ENCODE measurements at regions not wholly inside any gene's neighbourhood (a gene's known extent, or its start where the extent isn't known, plus 50 kb on each side); places are given as distances from the start of the nearest gene placed in this dataset.

GRCh38 chr4:100891808-100892207 lies 374.0 kb upstream of the EMCN start:
- no peak overlapping the region for H3K4me2 ChIP-seq (ENCODE audit: low read depth, low read length, poor library complexity, severe bottlenecking)
- H3K36me3 ChIP-seq (ENCODE audit: low read length) = no peaks in the 10 kb centered on the region
- H3F3A ChIP-seq (ENCODE audit: insufficient read depth) = no peaks in the 10 kb centered on the region
- TF ChIP-seq, protein P1, sequence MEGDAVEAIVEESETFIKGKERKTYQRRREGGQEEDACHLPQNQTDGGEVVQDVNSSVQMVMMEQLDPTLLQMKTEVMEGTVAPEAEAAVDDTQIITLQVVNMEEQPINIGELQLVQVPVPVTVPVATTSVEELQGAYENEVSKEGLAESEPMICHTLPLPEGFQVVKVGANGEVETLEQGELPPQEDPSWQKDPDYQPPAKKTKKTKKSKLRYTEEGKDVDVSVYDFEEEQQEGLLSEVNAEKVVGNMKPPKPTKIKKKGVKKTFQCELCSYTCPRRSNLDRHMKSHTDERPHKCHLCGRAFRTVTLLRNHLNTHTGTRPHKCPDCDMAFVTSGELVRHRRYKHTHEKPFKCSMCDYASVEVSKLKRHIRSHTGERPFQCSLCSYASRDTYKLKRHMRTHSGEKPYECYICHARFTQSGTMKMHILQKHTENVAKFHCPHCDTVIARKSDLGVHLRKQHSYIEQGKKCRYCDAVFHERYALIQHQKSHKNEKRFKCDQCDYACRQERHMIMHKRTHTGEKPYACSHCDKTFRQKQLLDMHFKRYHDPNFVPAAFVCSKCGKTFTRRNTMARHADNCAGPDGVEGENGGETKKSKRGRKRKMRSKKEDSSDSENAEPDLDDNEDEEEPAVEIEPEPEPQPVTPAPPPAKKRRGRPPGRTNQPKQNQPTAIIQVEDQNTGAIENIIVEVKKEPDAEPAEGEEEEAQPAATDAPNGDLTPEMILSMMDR (IDR thresholded peaks at IDR 0.05; ENCODE audit: insufficient read depth, low read length, poor library complexity, severe bottlenecking) = no peak
- TF ChIP-seq EZH2phosphoT487 (conservative IDR thresholded peaks at IDR 0.05; ENCODE audit: low read length) = no peak
- H3K9ac ChIP-seq (ENCODE audit: low read length) = no peak overlapping the region
- H3K9me2 ChIP-seq (replicated peaks; ENCODE audit: insufficient read depth, low read length) = no peaks in the 10 kb centered on the region
- H4K20me1 ChIP-seq (ENCODE audit: low read depth, low read length) = no peaks in the 10 kb centered on the region
- no peaks in the 10 kb centered on the region for H3K79me2 ChIP-seq (ENCODE audit: insufficient read depth, low read length)
- no peaks in the 10 kb centered on the region for H3K9me3 ChIP-seq (ENCODE audit: insufficient read depth, low read length)
- H3K4me3 ChIP-seq (ENCODE audit: insufficient read depth, low read length, poor library complexity, severe bottlenecking) = no peak overlapping the region
- H3K27ac ChIP-seq (ENCODE audit: low read depth, low read length) = no peak overlapping the region
- no peak overlapping the region for H2AFZ ChIP-seq (ENCODE audit: low read depth, low read length, severe bottlenecking)
- H3K27me3 ChIP-seq (ENCODE audit: low read length) = no peaks in the 10 kb centered on the region

DNA sequence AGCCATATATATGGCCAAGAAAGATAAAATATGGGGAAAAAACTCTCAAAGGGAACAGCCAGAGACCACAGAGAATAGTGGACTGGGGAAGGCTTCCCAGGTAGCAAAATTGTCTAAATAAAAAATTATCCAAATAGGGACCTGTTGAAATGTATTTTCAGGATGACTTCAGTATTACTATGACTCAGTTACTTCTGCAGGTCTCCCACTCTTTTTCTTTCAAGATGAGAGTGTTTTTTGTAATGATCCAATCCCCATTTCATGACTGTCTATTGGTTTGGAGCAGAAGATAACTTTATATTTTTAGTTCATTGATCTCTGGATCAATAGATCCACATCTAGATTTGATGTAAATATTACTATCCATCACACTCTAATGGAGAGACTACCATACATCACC lies 372.1 kb upstream of the EMCN start:
- no peaks in the 10 kb centered on the region for H3K9me3 ChIP-seq (ENCODE audit: insufficient read depth, low read length)
- H3K79me2 ChIP-seq (ENCODE audit: insufficient read depth, low read length) = no peaks in the 10 kb centered on the region
- no peaks in the 10 kb centered on the region for H3K9me2 ChIP-seq (replicated peaks; ENCODE audit: insufficient read depth, low read length)
- no peaks in the 10 kb centered on the region for H3K36me3 ChIP-seq (ENCODE audit: low read length)
- H3K4me2 ChIP-seq (ENCODE audit: low read depth, low read length, poor library complexity, severe bottlenecking) = no peak overlapping the region
- H3K27ac ChIP-seq (ENCODE audit: low read depth, low read length) = no peak overlapping the region
- no peak overlapping the region for H3K9ac ChIP-seq (ENCODE audit: low read length)
- no peak overlapping the region for H2AFZ ChIP-seq (ENCODE audit: low read depth, low read length, severe bottlenecking)
- H4K20me1 ChIP-seq (ENCODE audit: low read depth, low read length) = no peaks in the 10 kb centered on the region
- H3K27me3 ChIP-seq (ENCODE audit: low read length) = no peaks in the 10 kb centered on the region
- no peak overlapping the region for H3K4me3 ChIP-seq (ENCODE audit: insufficient read depth, low read length, poor library complexity, severe bottlenecking)
- no peak for TF ChIP-seq EZH2phosphoT487 (conservative IDR thresholded peaks at IDR 0.05; ENCODE audit: low read length)
- TF ChIP-seq, protein P1 (IDR thresholded peaks at IDR 0.05; ENCODE audit: insufficient read depth, low read length, poor library complexity, severe bottlenecking) = no peak
- H3F3A ChIP-seq (ENCODE audit: insufficient read depth) = no peaks in the 10 kb centered on the region

DNA sequence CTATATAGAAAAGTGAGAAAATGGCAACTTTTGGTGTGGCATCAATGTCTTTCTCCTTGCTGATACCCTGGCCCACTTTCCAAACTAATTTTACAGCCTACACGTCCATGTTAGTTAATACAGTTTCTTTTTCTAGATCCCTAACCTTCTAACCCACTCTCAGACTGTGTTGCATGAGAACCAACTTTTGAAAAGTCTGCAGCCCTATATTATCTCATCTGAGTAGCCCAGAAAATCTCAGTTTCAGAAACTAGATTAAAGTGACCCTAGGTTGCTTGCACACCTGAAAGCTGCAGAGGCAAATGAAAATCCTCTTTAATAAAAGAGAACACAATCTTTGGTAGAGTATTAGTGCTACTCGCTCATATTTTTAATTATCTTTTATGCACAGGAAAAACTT lies 371.6 kb upstream of the EMCN start:
- Histone ChIP-seq H4K20me1 (ENCODE audit: low read depth, low read length) (no peaks in the 10 kb centered on the region), H3K27ac (ENCODE audit: low read depth, low read length) (no peak overlapping the region), H3K36me3 (ENCODE audit: low read length) (no peaks in the 10 kb centered on the region), H3K79me2 (ENCODE audit: insufficient read depth, low read length) (no peaks in the 10 kb centered on the region), H2AFZ (ENCODE audit: low read depth, low read length, severe bottlenecking) (no peak overlapping the region), H3K4me3 (ENCODE audit: insufficient read depth, low read length, poor library complexity, severe bottlenecking) (no peak overlapping the region), H3F3A (ENCODE audit: insufficient read depth) (no peaks in the 10 kb centered on the region), H3K4me2 (ENCODE audit: low read depth, low read length, poor library complexity, severe bottlenecking) (no peak overlapping the region), H3K9me2 (replicated peaks; ENCODE audit: insufficient read depth, low read length) (no peaks in the 10 kb centered on the region), H3K9ac (ENCODE audit: low read length) (no peak overlapping the region), H3K27me3 (ENCODE audit: low read length) (no peaks in the 10 kb centered on the region), H3K9me3 (ENCODE audit: insufficient read depth, low read length) (no peaks in the 10 kb centered on the region)
- TF ChIP-seq, protein P1 (IDR thresholded peaks at IDR 0.05; ENCODE audit: insufficient read depth, low read length, poor library complexity, severe bottlenecking) = no peak
- no peak for TF ChIP-seq EZH2phosphoT487 (conservative IDR thresholded peaks at IDR 0.05; ENCODE audit: low read length)

Data from SU-DHL-6 (cell line).